GM23338 (cell line): ENCODE measurements at regions not wholly inside any gene's neighbourhood (a gene's known extent, or its start where the extent isn't known, plus 50 kb on each side); places are given as distances from the start of the nearest gene placed in this dataset.

Experiments
- ATAC-seq: fragments of 200-7000 bp; cut with Tn5 transposase; 3 replicates; pipeline ENCODE4 v1.9.1; 2020
- DNase-seq: peaks from one replicate; pipeline ENCODE4 v3.0.0-alpha.2; 2015; ENCODE audit warnings: low spot score
- H2AFZ ChIP-seq: fragments of 200-600 bp; sonication (generic); 2 replicates; pipeline ENCODE4 v1.8.0; 2016; ENCODE audit warnings: antibody characterized with exemption, mild to moderate bottlenecking, moderate library complexity
- H3F3A ChIP-seq: fragments of 200-600 bp; sonication (generic); replicated peaks from 2 replicates; pipeline ENCODE4 v1.8.0; 2017; ENCODE audit warnings: antibody characterized with exemption, mixed run types, low read depth
- H3K27ac ChIP-seq: fragments of 200-600 bp; sonication (generic); 2 replicates; pipeline ENCODE4 v1.6.1; 2016; ENCODE audit warnings: low read depth
- H3K27me3 ChIP-seq: fragments of 200-600 bp; sonication (generic); 2 replicates; pipeline ENCODE4 v1.8.0; 2016; ENCODE audit warnings: mild to moderate bottlenecking, mixed run types, moderate library complexity; ENCODE audit not compliant: insufficient read depth
- H3K36me3 ChIP-seq: fragments of 200-600 bp; sonication (generic); 2 replicates; pipeline ENCODE4 v1.8.0; 2016; ENCODE audit warnings: mild to moderate bottlenecking; ENCODE audit not compliant: insufficient read depth
- H3K4me1 ChIP-seq: fragments of 200-600 bp; sonication (generic); 2 replicates; pipeline ENCODE4 v1.8.0; 2016; ENCODE audit warnings: mild to moderate bottlenecking, moderate library complexity; ENCODE audit not compliant: insufficient read depth
- H3K4me2 ChIP-seq: fragments of 200-600 bp; sonication (generic); 2 replicates; pipeline ENCODE4 v1.7.1; 2017; ENCODE audit warnings: mixed run types
- H3K4me3 ChIP-seq: fragments of 200-600 bp; sonication (generic); 2 replicates; pipeline ENCODE4 v1.6.1; 2016; ENCODE audit warnings: mixed run types
- H3K79me2 ChIP-seq: fragments of 200-600 bp; sonication (generic); replicated peaks from 2 replicates; pipeline ENCODE4 v1.8.0; 2017; ENCODE audit warnings: mild to moderate bottlenecking; ENCODE audit not compliant: insufficient read depth
- H3K9me2 ChIP-seq: fragments of 200-600 bp; sonication (generic); 2 replicates; pipeline ENCODE4 v1.8.0; 2017; ENCODE audit not compliant: insufficient read depth
- H4K20me1 ChIP-seq: fragments of 200-600 bp; sonication (generic); replicated peaks from 2 replicates; pipeline ENCODE4 v1.8.0; 2017; ENCODE audit warnings: mild to moderate bottlenecking; ENCODE audit not compliant: insufficient read depth
- H3K27ac Mint-ChIP-seq: 2 replicates; pipeline ENCODE4 v1.8.0; 2020; ENCODE audit warnings: inconsistent platforms, mild to moderate bottlenecking, moderate library complexity, mixed read lengths
- H3K27me3 Mint-ChIP-seq: 3 replicates; pipeline ENCODE4 v1.8.0; 2022; ENCODE audit warnings: low read depth, mild to moderate bottlenecking, moderate library complexity, mixed read lengths, inconsistent platforms; ENCODE audit not compliant: insufficient read depth, poor library complexity
- H3K36me3 Mint-ChIP-seq: 3 replicates; pipeline ENCODE4 v1.8.0; 2021; ENCODE audit warnings: low read depth, mild to moderate bottlenecking, inconsistent platforms, moderate library complexity, mixed read lengths
- H3K4me1 Mint-ChIP-seq: 3 replicates; pipeline ENCODE4 v1.8.0; 2020; ENCODE audit warnings: mild to moderate bottlenecking, inconsistent platforms, mixed read lengths
- H3K4me3 Mint-ChIP-seq: 3 replicates; pipeline ENCODE4 v1.8.0; 2021; ENCODE audit warnings: moderate library complexity, mild to moderate bottlenecking, inconsistent platforms, mixed read lengths
- H3K9me3 Mint-ChIP-seq: 3 replicates; pipeline ENCODE4 v1.8.0; 2020; ENCODE audit warnings: moderate library complexity, mild to moderate bottlenecking, inconsistent platforms, mixed read lengths
- EZH2phosphoT487 ChIP-seq: fragments of 200-600 bp; sonication (generic); IDR thresholded peaks from one replicate; pipeline ENCODE4 v1.8.1; 2018; ENCODE audit warnings: antibody characterized with exemption; ENCODE audit not compliant: unreplicated experiment
- NANOG ChIP-seq: IDR thresholded peaks from 2 replicates; pipeline ENCODE4 v1.6.1; 2016; ENCODE audit warnings: antibody characterized with exemption, borderline replicate concordance
- POLR2AphosphoS5 ChIP-seq: IDR thresholded peaks from 2 replicates; pipeline ENCODE4 v1.6.1; 2016; ENCODE audit warnings: antibody characterized with exemption, low read depth
- STAT1 ChIP-seq: IDR thresholded peaks from one replicate; pipeline ENCODE4 v1.6.1; 2016; ENCODE audit warnings: antibody characterized with exemption; ENCODE audit not compliant: unreplicated experiment
- ZNF114 ChIP-seq: fragments of 250-450 bp; sonication (Bioruptor Pico); IDR thresholded peaks from 2 replicates; pipeline ENCODE4 v1.5.0; 2020; ENCODE audit warnings: mild to moderate bottlenecking, moderate library complexity
- ZNF331 ChIP-seq: fragments of 250-450 bp; sonication (Bioruptor Pico); IDR thresholded peaks from 2 replicates; pipeline ENCODE4 v1.5.0; 2020; ENCODE audit warnings: low read depth, mild to moderate bottlenecking, moderate library complexity
- ZNF462 ChIP-seq: fragments of 250-450 bp; sonication (Bioruptor Pico); IDR thresholded peaks from 2 replicates; pipeline ENCODE4 v1.5.0; 2020; ENCODE audit warnings: mild to moderate bottlenecking, moderate library complexity
- TF ChIP-seq, protein P1 (sequence below), 2 experiments: fragments of 200-600 bp in 1 of 2; sonication (generic) in 1 of 2; conservative IDR thresholded peaks; 2 replicates each; pipeline versions ENCODE4 v1.5.1 to v1.6.1; 2016 to 2017; ENCODE audit warnings: antibody characterized with exemption in 2 of 2, low read depth in 2 of 2, mild to moderate bottlenecking in 2 of 2, moderate library complexity in 1 of 2

DNA sequence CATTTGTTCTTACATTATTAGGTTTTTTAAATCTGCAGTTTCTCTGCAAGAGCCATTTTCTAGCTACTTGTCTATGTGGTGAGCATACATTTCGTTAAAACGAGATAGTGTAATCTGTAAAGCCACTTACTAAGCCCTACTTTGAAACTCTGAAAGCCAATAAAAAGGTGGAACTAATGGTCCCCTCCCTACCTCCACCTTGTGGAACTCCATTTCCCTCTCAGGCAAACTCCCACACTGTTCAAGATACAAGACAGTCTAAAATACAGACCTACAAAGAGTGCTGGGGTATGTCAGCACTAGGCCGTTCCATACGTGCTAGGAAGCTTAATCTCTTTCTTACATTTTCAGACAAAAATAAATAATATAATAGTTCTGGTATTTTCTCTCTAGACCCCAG is 74.1 kb downstream of the DUSP6 start:
- Mint-ChIP-seq H3K4me3 (no peak overlapping the region), H3K27me3 (no peaks in the 10 kb centered on the region), H3K9me3 (no peaks in the 10 kb centered on the region), H3K4me1 (peaks cover 17% of the 10 kb centered on the region; the same call in 2 of the 3 replicates), H3K27ac (no peak overlapping the region), H3K36me3 (no peaks in the 10 kb centered on the region)
- Histone ChIP-seq H3K27ac (no peak overlapping the region), H3K36me3 (no peaks in the 10 kb centered on the region), H3K9me2 (no peaks in the 10 kb centered on the region; the same call in 1 of the 2 replicates), H3F3A (no peaks in the 10 kb centered on the region), H2AFZ (no peak overlapping the region; the same call in 1 of the 2 replicates), H3K4me1 (peaks cover 11% of the 10 kb centered on the region), H3K79me2 (no peaks in the 10 kb centered on the region), H4K20me1 (no peaks in the 10 kb centered on the region), H3K4me2 (no peak overlapping the region), H3K4me3 (no peak overlapping the region), H3K27me3 (no peaks in the 10 kb centered on the region)
- DNase-seq (peak; percentile 22), ATAC-seq (peak; percentile 43; the same call in 2 of the 3 replicates)
- no peak for TF ChIP-seq ZNF114 (CRISPR knock-in tag)
- TF ChIP-seq, protein P1, sequence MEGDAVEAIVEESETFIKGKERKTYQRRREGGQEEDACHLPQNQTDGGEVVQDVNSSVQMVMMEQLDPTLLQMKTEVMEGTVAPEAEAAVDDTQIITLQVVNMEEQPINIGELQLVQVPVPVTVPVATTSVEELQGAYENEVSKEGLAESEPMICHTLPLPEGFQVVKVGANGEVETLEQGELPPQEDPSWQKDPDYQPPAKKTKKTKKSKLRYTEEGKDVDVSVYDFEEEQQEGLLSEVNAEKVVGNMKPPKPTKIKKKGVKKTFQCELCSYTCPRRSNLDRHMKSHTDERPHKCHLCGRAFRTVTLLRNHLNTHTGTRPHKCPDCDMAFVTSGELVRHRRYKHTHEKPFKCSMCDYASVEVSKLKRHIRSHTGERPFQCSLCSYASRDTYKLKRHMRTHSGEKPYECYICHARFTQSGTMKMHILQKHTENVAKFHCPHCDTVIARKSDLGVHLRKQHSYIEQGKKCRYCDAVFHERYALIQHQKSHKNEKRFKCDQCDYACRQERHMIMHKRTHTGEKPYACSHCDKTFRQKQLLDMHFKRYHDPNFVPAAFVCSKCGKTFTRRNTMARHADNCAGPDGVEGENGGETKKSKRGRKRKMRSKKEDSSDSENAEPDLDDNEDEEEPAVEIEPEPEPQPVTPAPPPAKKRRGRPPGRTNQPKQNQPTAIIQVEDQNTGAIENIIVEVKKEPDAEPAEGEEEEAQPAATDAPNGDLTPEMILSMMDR (conservative IDR thresholded peaks at IDR 0.05; ENCODE audit: low read depth in 2 of 2) = peak; percentile 15 to 33; a peak in 3 of 4 replicates

DNA sequence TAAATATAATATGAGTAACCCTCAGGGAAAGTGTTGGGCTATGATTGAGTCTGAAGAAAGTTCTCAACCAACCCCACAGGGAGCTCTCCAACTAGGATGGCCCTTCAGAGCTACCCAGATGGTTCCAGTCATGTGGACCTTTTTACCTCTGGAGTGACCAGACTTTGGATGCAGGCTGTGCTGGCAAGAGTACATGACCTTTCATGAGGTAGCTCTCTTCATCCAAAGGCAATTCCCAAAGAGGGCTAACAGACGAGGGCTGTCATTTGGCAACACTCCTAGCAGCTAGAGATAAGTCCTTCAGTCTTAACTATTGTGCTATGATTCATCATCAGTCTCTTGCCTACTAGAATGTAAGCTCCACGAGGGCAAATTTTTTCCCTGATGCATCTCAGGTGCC is 75.4 kb downstream of the DUSP6 start:
- H3K4me2 ChIP-seq = no peak overlapping the region
- H3K4me3 Mint-ChIP-seq = no peak overlapping the region
- peaks cover 11% of the 10 kb centered on the region for H3K4me1 ChIP-seq
- DNase-seq (no peak), ATAC-seq (no peak)
- H3K27me3 ChIP-seq = no peaks in the 10 kb centered on the region
- peaks cover 1% of the 10 kb centered on the region for H3K27me3 Mint-ChIP-seq
- no peaks in the 10 kb centered on the region for H4K20me1 ChIP-seq
- H3K4me1 Mint-ChIP-seq = peaks cover 13% of the 10 kb centered on the region; the same call in 2 of the 3 replicates
- no peak overlapping the region for H2AFZ ChIP-seq
- no peak overlapping the region for H3K27ac Mint-ChIP-seq
- H3K79me2 ChIP-seq = no peaks in the 10 kb centered on the region
- no peaks in the 10 kb centered on the region; the same call in none of the 2 replicates for H3K9me2 ChIP-seq
- H3K36me3 ChIP-seq = no peaks in the 10 kb centered on the region
- no peak overlapping the region for H3K27ac ChIP-seq
- no peak overlapping the region for H3K4me3 ChIP-seq
- H3K36me3 Mint-ChIP-seq = no peaks in the 10 kb centered on the region
- H3K9me3 Mint-ChIP-seq = no peaks in the 10 kb centered on the region
- H3F3A ChIP-seq = no peaks in the 10 kb centered on the region
- TF ChIP-seq, protein P1 (conservative IDR thresholded peaks at IDR 0.05; ENCODE audit: low read depth in 2 of 2) = no peak
- TF ChIP-seq EZH2phosphoT487 (no peak), ZNF331 (CRISPR knock-in tag) (no peak), POLR2AphosphoS5 (no peak), ZNF462 (no peak), STAT1 (no peak), NANOG (no peak)
